ENCODE measurements at regions not wholly inside any gene's neighbourhood (a gene's known extent, or its start where the extent isn't known, plus 50 kb on each side); places are given as distances from the start of the nearest gene placed in this dataset.

- no peak overlapping the region for H3K4me3 ChIP-seq
- intact Hi-C loops (cut with DNase I), result no loop called here
- H3K36me3 ChIP-seq, result no peaks in the 10 kb centered on the region
- no peak overlapping the region for H3K27ac ChIP-seq
- no peak for TF ChIP-seq CTCF (IDR thresholded peaks at IDR 0.05)
- no peaks in the 10 kb centered on the region for H3K4me1 ChIP-seq
- H3K27me3 ChIP-seq, result no peaks in the 10 kb centered on the region
- DNase-seq, result no peak
- H3K9ac ChIP-seq (ENCODE audit: low read depth in 2 of 2, low read length in 2 of 2), result no peak overlapping the region
- no peaks in the 10 kb centered on the region for H3K9me3 ChIP-seq
These were observed 346.3 kb downstream of the DSC3 start for GRCh38 chr18:30696201-30696600.

- Histone ChIP-seq H3K27me3 (no peaks in the 10 kb centered on the region), H3K27ac (no peak overlapping the region), H3K36me3 (no peaks in the 10 kb centered on the region), H3K9ac (ENCODE audit: low read depth in 2 of 2, low read length in 2 of 2) (no peak overlapping the region), H3K9me3 (no peaks in the 10 kb centered on the region), H3K4me3 (no peak overlapping the region), H3K4me1 (no peaks in the 10 kb centered on the region)
- no peak for TF ChIP-seq CTCF (IDR thresholded peaks at IDR 0.05)
- DNase-seq, result no peak
- intact Hi-C loops (cut with DNase I), result no loop called here
These were observed 347.8 kb downstream of the DSC3 start for GRCh38 chr18:30694773-30695172.

- Histone ChIP-seq H3K27ac (no peak overlapping the region), H3K27me3 (no peaks in the 10 kb centered on the region), H3K4me3 (no peak overlapping the region), H3K9ac (ENCODE audit: low read depth in 2 of 2, low read length in 2 of 2) (no peak overlapping the region), H3K4me1 (no peaks in the 10 kb centered on the region), H3K36me3 (no peaks in the 10 kb centered on the region), H3K9me3 (no peaks in the 10 kb centered on the region)
- intact Hi-C loops (cut with DNase I), result no loop called here
- DNase-seq, result no peak
- TF ChIP-seq CTCF (IDR thresholded peaks at IDR 0.05), result no peak
These were observed 353.3 kb downstream of the DSC3 start for GRCh38 chr18:30689216-30689615.

- Histone ChIP-seq H3K9me3 (no peaks in the 10 kb centered on the region), H3K4me1 (no peaks in the 10 kb centered on the region), H3K9ac (ENCODE audit: low read depth in 2 of 2, low read length in 2 of 2) (no peak overlapping the region), H3K27ac (no peak overlapping the region), H3K36me3 (no peaks in the 10 kb centered on the region), H3K4me3 (no peak overlapping the region), H3K27me3 (no peaks in the 10 kb centered on the region)
- DNase-seq, result no peak
- intact Hi-C loops (cut with DNase I), result no loop called here
- TF ChIP-seq CTCF (IDR thresholded peaks at IDR 0.05), result no peak
These were observed 355.0 kb downstream of the DSC3 start for GRCh38 chr18:30687501-30687900.

GRCh38 chr18:30684825-30685481 lies 357.6 kb downstream of the DSC3 start:
- TF ChIP-seq CTCF (IDR thresholded peaks at IDR 0.05), result no peak
- no peak overlapping the region for H3K4me3 ChIP-seq
- intact Hi-C loops (cut with DNase I), result no loop called here
- H3K9me3 ChIP-seq, result no peaks in the 10 kb centered on the region
- no peak for DNase-seq
- H3K36me3 ChIP-seq, result no peaks in the 10 kb centered on the region
- no peak overlapping the region for H3K9ac ChIP-seq (ENCODE audit: low read depth in 2 of 2, low read length in 2 of 2)
- H3K4me1 ChIP-seq, result no peaks in the 10 kb centered on the region
- no peak overlapping the region for H3K27ac ChIP-seq
- no peaks in the 10 kb centered on the region for H3K27me3 ChIP-seq

Data from colonic mucosa (tissue), 4 donors.